Adrenal gland (tissue), 5 donors: ENCODE measurements at regions not wholly inside any gene's neighbourhood (a gene's known extent, or its start where the extent isn't known, plus 50 kb on each side); places are given as distances from the start of the nearest gene placed in this dataset.

Source experiments
- POLR2A ChIP-seq, 2 donors: fragments of 450-650 bp; IDR thresholded peaks; one replicate each; pipeline ENCODE4 v1.6.1; 2017; ENCODE audit warnings: antibody characterized with exemption in 2 of 2, mild to moderate bottlenecking in 2 of 2, moderate library complexity in 1 of 2
- TF ChIP-seq, protein P1 (sequence below), 6 experiments: fragments of 450-650 bp in 4 of 6; fragments of 200-600 bp in 2 of 6; sonication (generic) in 1 of 6; IDR thresholded peaks; 1 replicate in 5 of 6; 2 replicates in 1 of 6; pipeline versions ENCODE4 v1.5.1 to v1.8.0; 2016 to 2021; ENCODE audit warnings: antibody characterized with exemption in 6 of 6, mild to moderate bottlenecking in 2 of 6, moderate library complexity in 1 of 6
- donor health status: DM: no; HTN: no; CAD: no.

DNA sequence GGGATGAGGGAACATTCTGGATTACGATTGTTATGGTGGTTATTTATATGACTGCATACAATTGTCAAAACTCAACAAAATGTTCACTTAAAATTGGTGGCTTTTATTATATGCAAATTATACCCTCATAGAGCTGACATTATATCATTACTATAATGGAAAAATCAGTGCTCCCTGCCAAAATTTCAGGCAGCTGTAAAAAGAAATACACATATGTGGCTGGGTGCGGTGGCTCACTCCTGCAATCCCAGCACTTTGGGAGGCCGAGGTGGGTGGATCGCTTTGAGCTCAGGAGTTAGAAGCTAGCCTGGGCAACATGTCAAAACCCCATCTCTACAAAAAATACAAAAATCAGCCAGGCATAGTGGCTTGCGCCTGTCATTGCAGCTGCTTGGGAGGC lies 75.8 kb upstream of the SULF2 start:
- TF ChIP-seq, protein P1, sequence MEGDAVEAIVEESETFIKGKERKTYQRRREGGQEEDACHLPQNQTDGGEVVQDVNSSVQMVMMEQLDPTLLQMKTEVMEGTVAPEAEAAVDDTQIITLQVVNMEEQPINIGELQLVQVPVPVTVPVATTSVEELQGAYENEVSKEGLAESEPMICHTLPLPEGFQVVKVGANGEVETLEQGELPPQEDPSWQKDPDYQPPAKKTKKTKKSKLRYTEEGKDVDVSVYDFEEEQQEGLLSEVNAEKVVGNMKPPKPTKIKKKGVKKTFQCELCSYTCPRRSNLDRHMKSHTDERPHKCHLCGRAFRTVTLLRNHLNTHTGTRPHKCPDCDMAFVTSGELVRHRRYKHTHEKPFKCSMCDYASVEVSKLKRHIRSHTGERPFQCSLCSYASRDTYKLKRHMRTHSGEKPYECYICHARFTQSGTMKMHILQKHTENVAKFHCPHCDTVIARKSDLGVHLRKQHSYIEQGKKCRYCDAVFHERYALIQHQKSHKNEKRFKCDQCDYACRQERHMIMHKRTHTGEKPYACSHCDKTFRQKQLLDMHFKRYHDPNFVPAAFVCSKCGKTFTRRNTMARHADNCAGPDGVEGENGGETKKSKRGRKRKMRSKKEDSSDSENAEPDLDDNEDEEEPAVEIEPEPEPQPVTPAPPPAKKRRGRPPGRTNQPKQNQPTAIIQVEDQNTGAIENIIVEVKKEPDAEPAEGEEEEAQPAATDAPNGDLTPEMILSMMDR (IDR thresholded peaks at IDR 0.05), result no peak
- no peak for TF ChIP-seq POLR2A (IDR thresholded peaks at IDR 0.05)
